ENCODE measurements at regions not wholly inside any gene's neighbourhood (a gene's known extent, or its start where the extent isn't known, plus 50 kb on each side); places are given as distances from the start of the nearest gene placed in this dataset.
"Not testable (repeated sequence)": the region's sequence is repeated elsewhere in the genome, so short reads cannot be mapped to it uniquely, and the experiment has no call there.

DNA sequence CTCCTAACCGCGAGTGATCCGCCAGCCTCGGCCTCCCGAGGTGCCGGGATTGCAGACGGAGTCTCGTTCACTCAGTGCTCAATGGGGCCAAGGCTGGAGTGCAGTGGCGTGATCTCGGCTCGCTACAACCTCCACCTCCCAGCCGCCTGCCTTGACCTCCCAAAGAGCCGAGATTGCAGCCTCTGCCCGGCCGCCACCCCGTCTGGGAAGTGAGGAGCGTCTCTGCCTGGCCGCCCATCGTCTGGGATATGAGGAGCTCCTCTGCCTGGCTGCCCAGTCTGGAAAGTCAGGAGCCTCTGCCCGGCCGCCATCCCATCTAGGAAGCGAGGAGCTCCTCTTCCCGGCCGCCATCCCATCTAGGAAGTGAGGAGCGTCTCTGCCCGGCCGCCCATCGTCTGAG, 58.8 kb upstream of the ANKRD30BL start:
- not testable (repeated sequence) for H3K27me3 ChIP-seq (ENCODE audit: control insufficient read depth in 3 of 3, insufficient read depth in 3 of 3, low read length in 3 of 3); FAIRE-seq; H3K4me1 ChIP-seq (ENCODE audit: control insufficient read depth in 3 of 3, insufficient read depth in 2 of 3, low read depth in 1 of 3, low read length in 2 of 3); DNase-seq; H3K4me3 ChIP-seq (ENCODE audit: low read depth in 1 of 3, low read length in 3 of 3); H3K36me3 ChIP-seq (ENCODE audit: control insufficient read depth in 3 of 3, insufficient read depth in 2 of 3, low read depth in 1 of 3, low read length in 3 of 3); H3K27ac ChIP-seq (ENCODE audit: low read depth in 1 of 3, low read length in 2 of 3); H3K9me3 ChIP-seq (ENCODE audit: control insufficient read depth in 2 of 2, insufficient read depth in 1 of 2, low read depth in 1 of 2, low read length in 1 of 2)
- 95 to 98% (median 98%) methylated on average over 21 to 28 of the region's 28 CpGs for WGBS, 3 donors

DNA sequence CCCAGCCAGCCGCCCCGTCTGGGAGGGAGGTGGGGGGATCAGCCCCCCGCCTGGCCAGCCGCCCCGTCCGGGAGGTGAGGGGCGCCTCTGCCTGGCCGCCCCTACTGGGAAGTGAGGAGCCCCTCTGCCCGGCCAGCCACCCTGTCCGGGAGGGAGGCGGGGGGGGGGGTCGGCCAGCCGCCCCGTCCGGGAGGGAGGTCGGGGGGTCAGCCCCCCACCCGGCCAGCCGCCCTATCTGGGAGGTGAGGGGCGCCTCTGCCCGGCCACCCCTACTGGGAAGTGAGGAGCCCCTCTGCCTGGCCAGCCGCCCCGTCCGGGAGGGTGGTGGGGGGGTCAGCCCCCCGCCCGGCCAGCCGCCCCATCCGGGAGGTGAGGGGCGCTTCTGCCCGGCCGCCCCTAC, 60.1 kb upstream of the ANKRD30BL start:
- not testable (repeated sequence) for H3K9me3 ChIP-seq (ENCODE audit: control insufficient read depth in 2 of 2, insufficient read depth in 1 of 2, low read depth in 1 of 2, low read length in 1 of 2); H3K27ac ChIP-seq (ENCODE audit: low read depth in 1 of 3, low read length in 2 of 3); H3K27me3 ChIP-seq (ENCODE audit: control insufficient read depth in 3 of 3, insufficient read depth in 3 of 3, low read length in 3 of 3); FAIRE-seq; H3K36me3 ChIP-seq (ENCODE audit: control insufficient read depth in 3 of 3, insufficient read depth in 2 of 3, low read depth in 1 of 3, low read length in 3 of 3); DNase-seq; H3K4me3 ChIP-seq (ENCODE audit: low read depth in 1 of 3, low read length in 3 of 3); H3K4me1 ChIP-seq (ENCODE audit: control insufficient read depth in 3 of 3, insufficient read depth in 2 of 3, low read depth in 1 of 3, low read length in 2 of 3)
- 93 to 95% methylated on average over 6 to 23 of the region's 30 CpGs; no CpG with 5 or more reads in 1 of the 3 donors for WGBS, 3 donors

DNA sequence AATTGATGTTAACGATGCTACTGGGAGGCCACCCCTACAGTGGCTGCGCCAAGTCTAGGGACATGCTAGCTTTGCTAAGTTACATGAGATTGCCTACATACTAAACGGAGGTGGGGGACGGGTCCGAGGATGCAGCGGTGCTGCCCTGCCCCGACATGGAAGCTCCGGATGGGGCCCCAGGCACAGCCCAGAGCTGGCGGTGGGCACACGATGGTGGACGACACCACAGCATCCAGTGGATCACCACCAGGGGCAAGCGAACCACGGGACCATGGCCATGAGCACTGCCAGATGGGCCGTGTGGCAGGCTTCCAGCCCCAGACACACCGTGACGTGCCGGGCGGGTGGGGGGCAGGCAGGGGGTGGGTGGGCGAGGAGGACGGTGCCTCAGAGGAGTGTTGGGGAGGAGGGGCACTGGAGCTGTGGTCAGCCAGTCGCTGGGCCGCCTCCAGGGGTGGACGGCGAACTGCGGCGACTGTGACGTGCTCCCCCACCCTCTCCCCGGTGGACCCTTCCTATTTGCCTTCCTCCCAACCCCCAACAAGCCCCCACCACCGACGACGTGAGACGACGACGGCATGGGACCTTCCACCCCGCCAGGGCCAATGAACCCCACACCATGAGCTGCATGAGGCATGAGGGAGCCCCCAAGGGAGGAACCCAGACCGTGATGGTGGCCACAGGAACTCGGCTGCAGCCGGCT, 90.6 kb upstream of the ANKRD30BL start:
- 92 to 96% (median 96%) methylated on average over 31 to 38 of the region's 38 CpGs for WGBS, 3 donors

DNA sequence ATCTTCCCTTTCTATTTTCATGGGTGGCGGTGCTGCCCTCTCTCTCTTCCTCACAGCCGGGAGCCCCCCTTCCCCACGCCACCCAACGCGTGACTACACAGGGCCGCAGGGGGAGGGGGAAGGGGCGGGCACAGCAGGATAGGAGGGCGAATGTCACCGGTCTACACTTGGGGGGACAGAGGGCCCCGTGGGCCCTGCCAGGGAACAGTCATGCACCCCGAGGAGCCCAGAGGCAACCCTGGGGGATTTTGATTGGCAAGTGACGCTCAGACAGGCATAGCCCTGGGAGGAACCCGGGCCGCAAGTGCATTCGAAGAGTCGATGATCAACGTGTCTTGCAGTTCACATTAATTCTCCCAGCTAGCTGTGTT, 91.1 kb upstream of the ANKRD30BL start:
- DNase-seq (no peak), FAIRE-seq (no peak)
- H3K27me3 ChIP-seq (ENCODE audit: control insufficient read depth in 3 of 3, insufficient read depth in 3 of 3, low read length in 3 of 3) = peaks cover 0 to 19% (median 4%) of the 10 kb centered on the region in 3 donors
- H3K9me3 ChIP-seq (ENCODE audit: control insufficient read depth in 2 of 2, insufficient read depth in 1 of 2, low read depth in 1 of 2, low read length in 1 of 2) = peaks cover 0 to 18% of the 10 kb centered on the region in 2 donors
- no peaks in the 10 kb centered on the region for H3K4me1 ChIP-seq (ENCODE audit: control insufficient read depth in 3 of 3, insufficient read depth in 2 of 3, low read depth in 1 of 3, low read length in 2 of 3)
- no peaks in the 10 kb centered on the region for H3K36me3 ChIP-seq (ENCODE audit: control insufficient read depth in 3 of 3, insufficient read depth in 2 of 3, low read depth in 1 of 3, low read length in 3 of 3)
- no peak overlapping the region for H3K4me3 ChIP-seq (ENCODE audit: low read depth in 1 of 3, low read length in 3 of 3)
- no peak overlapping the region for H3K27ac ChIP-seq (ENCODE audit: low read depth in 1 of 3, low read length in 2 of 3)
- 91 to 95% (median 94%) methylated on average over 16 to 17 of the region's 17 CpGs for WGBS, 3 donors

More for the DNA sequence above, 90.6 kb upstream of the ANKRD30BL start:
- Histone ChIP-seq H3K9me3 (ENCODE audit: control insufficient read depth in 2 of 2, insufficient read depth in 1 of 2, low read depth in 1 of 2, low read length in 1 of 2) (peaks cover 0 to 18% of the 10 kb centered on the region in 2 donors), H3K27ac (ENCODE audit: low read depth in 1 of 3, low read length in 2 of 3) (no peak overlapping the region), H3K4me3 (ENCODE audit: low read depth in 1 of 3, low read length in 3 of 3) (no peak overlapping the region), H3K27me3 (ENCODE audit: control insufficient read depth in 3 of 3, insufficient read depth in 3 of 3, low read length in 3 of 3) (peaks cover 0 to 14% (median 4%) of the 10 kb centered on the region in 3 donors), H3K36me3 (ENCODE audit: control insufficient read depth in 3 of 3, insufficient read depth in 2 of 3, low read depth in 1 of 3, low read length in 3 of 3) (no peaks in the 10 kb centered on the region), H3K4me1 (ENCODE audit: control insufficient read depth in 3 of 3, insufficient read depth in 2 of 3, low read depth in 1 of 3, low read length in 2 of 3) (no peaks in the 10 kb centered on the region)
- FAIRE-seq = no peak
- no peak for DNase-seq

DNA sequence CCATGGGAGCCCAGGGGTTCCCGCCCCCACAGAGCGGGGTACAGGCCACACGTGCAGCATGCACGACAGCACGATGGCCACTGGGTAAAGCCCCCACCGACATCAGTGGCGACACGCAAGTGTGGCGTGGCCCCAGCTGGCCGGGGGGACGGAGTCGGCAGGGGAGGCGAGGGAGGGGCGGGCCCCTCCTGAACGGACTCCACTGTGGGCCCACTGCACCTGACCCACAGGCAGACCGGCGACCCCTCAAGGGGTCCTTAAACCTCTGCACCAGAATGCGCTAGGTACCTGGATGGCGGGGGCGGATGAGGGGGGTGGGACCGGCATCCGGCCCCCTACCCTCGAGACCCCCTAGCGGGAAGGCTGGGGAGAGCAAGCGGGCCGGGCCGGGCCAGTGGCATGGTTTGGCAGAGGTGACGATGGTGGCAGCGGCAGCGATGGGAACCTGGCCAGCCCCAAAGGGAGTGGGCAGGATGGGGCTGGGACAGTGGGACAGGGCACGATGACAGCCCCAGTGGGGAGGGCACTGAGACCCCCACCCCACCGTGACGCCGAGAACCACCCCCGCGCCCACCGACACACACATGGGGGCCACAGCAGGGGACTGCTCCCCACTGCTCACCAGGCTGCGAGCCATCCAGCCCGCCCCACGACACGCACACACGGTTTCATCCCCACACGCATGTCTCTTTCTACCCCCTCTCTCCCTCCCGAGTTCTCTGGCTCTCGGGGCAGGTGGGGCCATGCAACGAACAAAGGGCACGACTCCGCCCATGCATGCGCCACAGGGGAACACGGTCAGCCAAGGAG, 91.9 kb upstream of the ANKRD30BL start:
- peaks cover 0 to 18% of the 10 kb centered on the region in 2 donors for H3K9me3 ChIP-seq (ENCODE audit: control insufficient read depth in 2 of 2, insufficient read depth in 1 of 2, low read depth in 1 of 2, low read length in 1 of 2)
- H3K36me3 ChIP-seq (ENCODE audit: control insufficient read depth in 3 of 3, insufficient read depth in 2 of 3, low read depth in 1 of 3, low read length in 3 of 3) = no peaks in the 10 kb centered on the region
- peaks cover 0 to 21% (median 4%) of the 10 kb centered on the region in 3 donors for H3K27me3 ChIP-seq (ENCODE audit: control insufficient read depth in 3 of 3, insufficient read depth in 3 of 3, low read length in 3 of 3)
- H3K27ac ChIP-seq (ENCODE audit: low read depth in 1 of 3, low read length in 2 of 3) = no peak overlapping the region
- DNase-seq (no peak), FAIRE-seq (no peak)
- no peak overlapping the region for H3K4me3 ChIP-seq (ENCODE audit: low read depth in 1 of 3, low read length in 3 of 3)
- 94 to 97% (median 96%) methylated on average over 41 to 50 of the region's 50 CpGs for WGBS, 3 donors
- no peaks in the 10 kb centered on the region for H3K4me1 ChIP-seq (ENCODE audit: control insufficient read depth in 3 of 3, insufficient read depth in 2 of 3, low read depth in 1 of 3, low read length in 2 of 3)

DNA sequence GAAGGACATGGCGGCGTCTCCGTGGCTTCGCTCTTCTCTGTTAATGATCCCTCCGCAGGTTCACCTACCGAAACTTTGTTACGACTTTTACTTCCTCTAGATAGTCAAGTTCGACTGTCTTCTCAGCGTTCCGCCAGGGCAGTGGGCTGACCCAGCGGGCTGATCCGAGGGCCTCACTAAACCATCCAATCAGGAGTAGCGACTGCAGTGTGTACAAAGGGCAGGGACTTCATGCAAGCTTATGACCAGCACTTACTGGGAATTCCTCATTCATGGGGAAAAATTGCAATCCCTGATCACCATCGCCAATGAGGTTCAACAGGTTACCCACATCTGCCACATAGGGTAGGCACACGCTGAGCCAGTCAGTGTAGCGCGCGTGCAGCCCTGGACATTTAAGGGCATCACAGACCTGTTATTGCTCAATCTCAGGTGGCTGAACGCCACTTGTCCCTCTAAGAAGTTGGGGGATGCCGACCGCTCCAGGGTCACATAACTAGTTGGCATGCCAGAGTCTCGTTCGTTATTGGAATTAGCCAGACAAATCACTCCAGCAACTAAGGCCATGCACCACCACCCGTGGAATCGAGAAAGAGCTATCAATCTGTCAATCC, 92.7 kb upstream of the ANKRD30BL start:
- H3K27ac ChIP-seq (ENCODE audit: low read depth in 1 of 3, low read length in 2 of 3); H3K4me3 ChIP-seq (ENCODE audit: low read depth in 1 of 3, low read length in 3 of 3); H3K4me1 ChIP-seq (ENCODE audit: control insufficient read depth in 3 of 3, insufficient read depth in 2 of 3, low read depth in 1 of 3, low read length in 2 of 3); FAIRE-seq; H3K36me3 ChIP-seq (ENCODE audit: control insufficient read depth in 3 of 3, insufficient read depth in 2 of 3, low read depth in 1 of 3, low read length in 3 of 3); DNase-seq: not testable (repeated sequence)
- Histone ChIP-seq H3K9me3 (ENCODE audit: control insufficient read depth in 2 of 2, insufficient read depth in 1 of 2, low read depth in 1 of 2, low read length in 1 of 2) (peaks cover 0 to 18% of the 10 kb centered on the region in 2 donors), H3K27me3 (ENCODE audit: control insufficient read depth in 3 of 3, insufficient read depth in 3 of 3, low read length in 3 of 3) (peaks cover 0 to 21% (median 8%) of the 10 kb centered on the region in 3 donors)
- WGBS, 3 donors = 89 to 92% (median 91%) methylated on average over 24 to 25 of the region's 25 CpGs

DNA sequence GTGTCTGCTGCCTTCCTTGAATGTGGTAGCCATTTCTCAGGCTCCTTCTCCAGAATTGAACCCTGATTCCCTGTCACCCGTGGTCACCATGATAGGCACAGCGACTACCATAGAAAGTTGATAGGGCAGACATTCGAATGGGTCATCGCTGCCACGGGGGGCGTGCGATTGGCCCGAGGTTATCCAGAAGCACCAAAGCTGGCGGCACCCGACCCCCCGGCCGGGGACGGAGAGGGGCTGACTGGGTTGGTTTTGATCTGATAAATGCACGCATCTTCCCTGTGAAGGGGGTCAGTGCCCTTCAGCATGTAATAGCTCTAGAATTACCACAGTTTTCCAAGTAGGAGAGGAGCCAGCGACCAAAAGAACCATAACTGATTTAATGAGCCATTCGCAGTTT, 94.0 kb upstream of the ANKRD30BL start:
- H3K27ac ChIP-seq (ENCODE audit: low read depth in 1 of 3, low read length in 2 of 3) = no peak overlapping the region
- DNase-seq (no peak), FAIRE-seq (no peak)
- H3K4me1 ChIP-seq (ENCODE audit: control insufficient read depth in 3 of 3, insufficient read depth in 2 of 3, low read depth in 1 of 3, low read length in 2 of 3) = no peaks in the 10 kb centered on the region
- H3K27me3 ChIP-seq (ENCODE audit: control insufficient read depth in 3 of 3, insufficient read depth in 3 of 3, low read length in 3 of 3) = peaks cover 0 to 21% (median 8%) of the 10 kb centered on the region in 3 donors
- WGBS, 3 donors = 95 to 96% (median 95%) methylated on average over 16 of the region's 16 CpGs
- H3K4me3 ChIP-seq (ENCODE audit: low read depth in 1 of 3, low read length in 3 of 3) = no peak overlapping the region
- H3K36me3 ChIP-seq (ENCODE audit: control insufficient read depth in 3 of 3, insufficient read depth in 2 of 3, low read depth in 1 of 3, low read length in 3 of 3) = no peaks in the 10 kb centered on the region
- H3K9me3 ChIP-seq (ENCODE audit: control insufficient read depth in 2 of 2, insufficient read depth in 1 of 2, low read depth in 1 of 2, low read length in 1 of 2) = peaks cover 0 to 18% of the 10 kb centered on the region in 2 donors

DNA sequence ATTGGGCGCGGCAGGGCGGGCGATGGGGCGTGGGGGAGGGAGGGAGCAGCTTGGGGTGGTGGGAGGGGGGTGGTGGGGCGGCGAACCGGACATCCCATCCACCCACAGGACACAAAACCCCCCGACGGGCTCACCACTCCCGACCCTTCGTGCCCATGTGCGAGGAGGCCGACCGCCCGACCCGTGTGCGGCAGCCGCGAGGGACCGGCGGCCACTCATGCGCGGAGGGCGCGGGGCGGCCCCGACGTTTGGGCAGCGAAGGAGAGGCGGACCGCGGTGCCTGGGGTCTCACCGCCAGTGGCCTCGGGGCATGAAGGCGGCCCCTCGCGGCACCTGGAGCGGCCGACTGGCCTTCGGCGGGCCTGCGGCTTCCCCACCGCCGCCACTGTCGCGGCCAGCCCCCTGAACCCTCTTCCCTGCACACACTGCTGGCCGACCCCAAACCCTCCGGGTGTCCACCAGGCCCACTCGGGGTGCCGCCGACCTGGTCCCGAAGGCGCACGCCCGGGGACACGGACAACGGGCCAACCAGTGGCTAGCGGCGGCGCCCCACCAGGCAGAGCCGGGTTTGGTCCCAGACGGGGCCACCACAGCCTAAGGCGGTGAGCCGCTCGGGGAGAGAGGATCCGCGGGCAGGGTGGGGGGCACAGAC, 94.6 kb upstream of the ANKRD30BL start:
- peaks cover 0 to 21% (median 8%) of the 10 kb centered on the region in 3 donors for H3K27me3 ChIP-seq (ENCODE audit: control insufficient read depth in 3 of 3, insufficient read depth in 3 of 3, low read length in 3 of 3)
- no peak overlapping the region for H3K4me3 ChIP-seq (ENCODE audit: low read depth in 1 of 3, low read length in 3 of 3)
- H3K36me3 ChIP-seq (ENCODE audit: control insufficient read depth in 3 of 3, insufficient read depth in 2 of 3, low read depth in 1 of 3, low read length in 3 of 3) = no peaks in the 10 kb centered on the region
- H3K4me1 ChIP-seq (ENCODE audit: control insufficient read depth in 3 of 3, insufficient read depth in 2 of 3, low read depth in 1 of 3, low read length in 2 of 3) = no peaks in the 10 kb centered on the region
- WGBS, 3 donors = 24 to 42% (median 41%) methylated on average over 39 to 68 of the region's 68 CpGs
- FAIRE-seq = no peak
- peaks cover 0 to 18% of the 10 kb centered on the region in 2 donors for H3K9me3 ChIP-seq (ENCODE audit: control insufficient read depth in 2 of 2, insufficient read depth in 1 of 2, low read depth in 1 of 2, low read length in 1 of 2)
- no peak for DNase-seq
- no peak overlapping the region for H3K27ac ChIP-seq (ENCODE audit: low read depth in 1 of 3, low read length in 2 of 3)
